ENCODE measurements at regions not wholly inside any gene's neighbourhood (a gene's known extent, or its start where the extent isn't known, plus 50 kb on each side); places are given as distances from the start of the nearest gene placed in this dataset.
"Not testable (repeated sequence)": the region's sequence is repeated elsewhere in the genome, so short reads cannot be mapped to it uniquely, and the experiment has no call there.

- Histone ChIP-seq H3K4me2 (ENCODE audit: low read length) (no peak overlapping the region), H3K4me1 (ENCODE audit: insufficient read depth, low read length) (no peaks in the 10 kb centered on the region), H3K4me3 (ENCODE audit: low read length) (no peak overlapping the region), H3K79me2 (ENCODE audit: low read length) (no peaks in the 10 kb centered on the region), H3K9me2 (replicated peaks; ENCODE audit: low read length) (no peaks in the 10 kb centered on the region), H2AFZ (ENCODE audit: low read length) (no peak overlapping the region), H3K9me3 (ENCODE audit: low read length) (no peaks in the 10 kb centered on the region), H3K36me3 (ENCODE audit: low read depth, low read length) (no peaks in the 10 kb centered on the region), H3F3A (ENCODE audit: low read length, unreplicated experiment) (no peaks in the 10 kb centered on the region), H4K20me1 (ENCODE audit: low read length) (no peaks in the 10 kb centered on the region), H3K9ac (ENCODE audit: low read length) (no peak overlapping the region), H3K27me3 (ENCODE audit: low read length) (no peaks in the 10 kb centered on the region), H3K27ac (ENCODE audit: low read length) (no peak overlapping the region)
- intact Hi-C loops (cut with micrococcal nuclease) = no loop called here
- CTCF ChIA-PET = no interaction called here
- no peak for ATAC-seq
- no peak for DNase-seq
- BruUV-seq (replicated peaks) = no TSS peak
- POLR2A ChIA-PET (ENCODE audit: unreplicated experiment) = no interaction called here
- TF ChIP-seq EZH2 (IDR thresholded peaks at IDR 0.05; ENCODE audit: low read length, unreplicated experiment) = no peak
- TF ChIP-seq CTCF (conservative IDR thresholded peaks at IDR 0.05; ENCODE audit: low read depth, low read length) = no peak
- no peak for TF ChIP-seq EZH2phosphoT487 (IDR thresholded peaks at IDR 0.05; ENCODE audit: borderline replicate concordance, low read length)
Observed at GRCh38 chr3:44028-44676, 152.4 kb upstream of the CHL1 start.

DNA sequence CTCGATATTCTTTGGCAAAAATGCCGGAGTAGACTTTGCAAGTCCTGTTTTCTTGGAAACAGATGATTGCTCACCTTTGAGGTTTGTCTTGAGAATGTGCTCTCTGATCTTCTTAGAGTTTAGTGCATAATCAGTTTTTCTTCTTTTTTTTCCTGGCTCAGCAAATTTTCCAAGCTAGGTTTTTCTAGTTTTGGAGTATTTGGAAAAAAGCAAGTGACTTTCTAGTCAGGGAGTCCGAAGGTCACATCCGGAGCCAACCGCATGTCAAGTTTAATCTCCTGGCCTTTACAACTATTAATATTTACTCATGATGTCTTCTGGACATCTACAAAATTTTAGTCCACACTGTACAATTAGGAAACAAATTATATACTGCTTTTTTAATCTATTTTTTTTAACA lies 151.6 kb upstream of the CHL1 start:
- H3K27ac ChIP-seq (ENCODE audit: low read length); CTCF ChIA-PET; ATAC-seq; H2AFZ ChIP-seq (ENCODE audit: low read length); H3K36me3 ChIP-seq (ENCODE audit: low read depth, low read length); intact Hi-C loops (cut with micrococcal nuclease); H3K9ac ChIP-seq (ENCODE audit: low read length); H3K27me3 ChIP-seq (ENCODE audit: low read length); H4K20me1 ChIP-seq (ENCODE audit: low read length); H3K79me2 ChIP-seq (ENCODE audit: low read length); H3K4me3 ChIP-seq (ENCODE audit: low read length); H3K9me3 ChIP-seq (ENCODE audit: low read length); DNase-seq; POLR2A ChIA-PET (ENCODE audit: unreplicated experiment); H3K4me1 ChIP-seq (ENCODE audit: insufficient read depth, low read length); H3K4me2 ChIP-seq (ENCODE audit: low read length); H3F3A ChIP-seq (ENCODE audit: low read length, unreplicated experiment); BruUV-seq (replicated peaks); H3K9me2 ChIP-seq (replicated peaks; ENCODE audit: low read length): not testable (repeated sequence)

DNA sequence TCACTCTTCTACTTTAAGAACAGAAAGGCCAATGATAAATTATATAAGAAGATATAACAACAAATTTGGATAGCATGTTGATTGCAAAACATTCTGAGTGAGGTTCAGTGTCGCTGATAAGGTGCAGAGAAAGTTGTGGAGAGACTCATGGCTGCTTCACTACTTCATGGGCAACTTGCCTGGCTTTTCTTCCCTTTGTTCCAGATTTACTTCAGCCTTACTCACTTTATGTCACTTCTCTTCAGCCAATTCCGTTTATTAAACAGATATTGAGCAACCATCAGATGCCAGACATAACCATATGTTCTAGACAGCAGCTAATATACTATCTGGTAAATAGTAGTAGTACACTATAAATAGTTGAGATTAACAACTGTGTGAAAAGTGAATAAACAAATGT lies 150.0 kb upstream of the CHL1 start:
- BruUV-seq (replicated peaks) = no TSS peak
- ATAC-seq = no peak
- no peaks in the 10 kb centered on the region for H3K79me2 ChIP-seq (ENCODE audit: low read length)
- no peak overlapping the region for H3K27ac ChIP-seq (ENCODE audit: low read length)
- H3K36me3 ChIP-seq (ENCODE audit: low read depth, low read length) = no peaks in the 10 kb centered on the region
- H3F3A ChIP-seq (ENCODE audit: low read length, unreplicated experiment) = no peaks in the 10 kb centered on the region
- no peaks in the 10 kb centered on the region for H3K9me2 ChIP-seq (replicated peaks; ENCODE audit: low read length)
- H4K20me1 ChIP-seq (ENCODE audit: low read length) = no peaks in the 10 kb centered on the region
- no peak overlapping the region for H2AFZ ChIP-seq (ENCODE audit: low read length)
- ChIA-PET CTCF (no interaction called here), POLR2A (ENCODE audit: unreplicated experiment) (no interaction called here)
- H3K4me1 ChIP-seq (ENCODE audit: insufficient read depth, low read length) = no peaks in the 10 kb centered on the region
- no peak overlapping the region for H3K4me3 ChIP-seq (ENCODE audit: low read length)
- TF ChIP-seq CTCF (conservative IDR thresholded peaks at IDR 0.05; ENCODE audit: low read depth, low read length) (no peak), EZH2phosphoT487 (IDR thresholded peaks at IDR 0.05; ENCODE audit: borderline replicate concordance, low read length) (no peak), EZH2 (IDR thresholded peaks at IDR 0.05; ENCODE audit: low read length, unreplicated experiment) (no peak)
- H3K27me3 ChIP-seq (ENCODE audit: low read length) = no peaks in the 10 kb centered on the region
- no peak overlapping the region for H3K4me2 ChIP-seq (ENCODE audit: low read length)
- DNase-seq = no peak
- H3K9me3 ChIP-seq (ENCODE audit: low read length) = no peaks in the 10 kb centered on the region
- intact Hi-C loops (cut with micrococcal nuclease) = no loop called here
- H3K9ac ChIP-seq (ENCODE audit: low read length) = no peak overlapping the region

GRCh38 chr3:53441-53840 lies 143.1 kb upstream of the CHL1 start:
- H3K9me3 ChIP-seq (ENCODE audit: low read length); POLR2A ChIA-PET (ENCODE audit: unreplicated experiment); ATAC-seq; H3K4me3 ChIP-seq (ENCODE audit: low read length); H3K79me2 ChIP-seq (ENCODE audit: low read length); H2AFZ ChIP-seq (ENCODE audit: low read length); intact Hi-C loops (cut with micrococcal nuclease); H3F3A ChIP-seq (ENCODE audit: low read length, unreplicated experiment); H3K36me3 ChIP-seq (ENCODE audit: low read depth, low read length); CTCF ChIA-PET; H3K4me2 ChIP-seq (ENCODE audit: low read length); H3K4me1 ChIP-seq (ENCODE audit: insufficient read depth, low read length); H3K9me2 ChIP-seq (replicated peaks; ENCODE audit: low read length); H4K20me1 ChIP-seq (ENCODE audit: low read length); DNase-seq; H3K9ac ChIP-seq (ENCODE audit: low read length); H3K27me3 ChIP-seq (ENCODE audit: low read length); H3K27ac ChIP-seq (ENCODE audit: low read length); BruUV-seq (replicated peaks): not testable (repeated sequence)
